ENCODE measurements at regions not wholly inside any gene's neighbourhood (a gene's known extent, or its start where the extent isn't known, plus 50 kb on each side); places are given as distances from the start of the nearest gene placed in this dataset.

GRCh38 chr5:163161512-163161911 is 275.9 kb upstream of the CCNG1 start:
- intact Hi-C loops (cut with micrococcal nuclease; ENCODE audit: unreplicated experiment), result no loop called here
- BruUV-seq (replicated peaks), result no TSS peak
- H3K4me1 ChIP-seq, result no peaks in the 10 kb centered on the region
- no peaks in the 10 kb centered on the region for H3K27me3 ChIP-seq (replicated peaks; ENCODE audit: control insufficient read depth, insufficient read depth, low read length)
- no peak overlapping the region for H3K4me3 Mint-ChIP-seq (ENCODE audit: unreplicated experiment)
- H3K27me3 Mint-ChIP-seq (ENCODE audit: insufficient read depth, unreplicated experiment), result no peaks in the 10 kb centered on the region
- H3K9me3 ChIP-seq, result no peaks in the 10 kb centered on the region
- ChIA-PET POLR2A (no interaction called here), CTCF (no interaction called here)
- no peak overlapping the region for H3K4me3 ChIP-seq (ENCODE audit: low read depth, low read length)
- no peaks in the 10 kb centered on the region for H3K36me3 ChIP-seq (ENCODE audit: control insufficient read depth, insufficient read depth, low read length)
- no peak overlapping the region for H3K27ac Mint-ChIP-seq (ENCODE audit: unreplicated experiment)
- TF ChIP-seq, protein P1, sequence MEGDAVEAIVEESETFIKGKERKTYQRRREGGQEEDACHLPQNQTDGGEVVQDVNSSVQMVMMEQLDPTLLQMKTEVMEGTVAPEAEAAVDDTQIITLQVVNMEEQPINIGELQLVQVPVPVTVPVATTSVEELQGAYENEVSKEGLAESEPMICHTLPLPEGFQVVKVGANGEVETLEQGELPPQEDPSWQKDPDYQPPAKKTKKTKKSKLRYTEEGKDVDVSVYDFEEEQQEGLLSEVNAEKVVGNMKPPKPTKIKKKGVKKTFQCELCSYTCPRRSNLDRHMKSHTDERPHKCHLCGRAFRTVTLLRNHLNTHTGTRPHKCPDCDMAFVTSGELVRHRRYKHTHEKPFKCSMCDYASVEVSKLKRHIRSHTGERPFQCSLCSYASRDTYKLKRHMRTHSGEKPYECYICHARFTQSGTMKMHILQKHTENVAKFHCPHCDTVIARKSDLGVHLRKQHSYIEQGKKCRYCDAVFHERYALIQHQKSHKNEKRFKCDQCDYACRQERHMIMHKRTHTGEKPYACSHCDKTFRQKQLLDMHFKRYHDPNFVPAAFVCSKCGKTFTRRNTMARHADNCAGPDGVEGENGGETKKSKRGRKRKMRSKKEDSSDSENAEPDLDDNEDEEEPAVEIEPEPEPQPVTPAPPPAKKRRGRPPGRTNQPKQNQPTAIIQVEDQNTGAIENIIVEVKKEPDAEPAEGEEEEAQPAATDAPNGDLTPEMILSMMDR (IDR thresholded peaks at IDR 0.05; ENCODE audit: insufficient read depth in 1 of 2, low read depth in 1 of 2, low read length in 1 of 2, severe bottlenecking in 1 of 2, unreplicated experiment in 1 of 2), result no peak
- H3K4me1 Mint-ChIP-seq (ENCODE audit: low read depth, unreplicated experiment), result no peaks in the 10 kb centered on the region
- no peaks in the 10 kb centered on the region for H3K36me3 Mint-ChIP-seq (ENCODE audit: insufficient read depth, unreplicated experiment)
- H3K9me3 Mint-ChIP-seq (ENCODE audit: unreplicated experiment), result no peaks in the 10 kb centered on the region
- no peak for DNase-seq

DNA sequence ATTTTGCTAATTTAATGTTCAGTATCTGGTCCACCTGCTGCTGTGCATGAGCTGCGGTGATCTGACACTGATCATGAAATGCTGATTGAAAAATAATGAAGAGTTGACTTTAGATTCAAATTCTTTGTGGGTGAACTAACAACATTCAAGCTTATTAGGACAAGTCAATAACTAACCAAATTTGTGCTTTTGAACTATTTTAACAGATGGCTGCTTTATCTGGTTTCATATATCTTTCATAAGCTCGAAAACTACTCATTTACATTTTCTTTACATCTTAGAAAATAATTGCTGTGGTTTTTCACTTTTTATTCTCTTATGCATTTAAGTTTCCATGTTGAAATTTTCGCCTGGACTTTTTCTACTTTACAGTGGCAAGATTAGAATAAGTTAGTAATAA is 274.8 kb upstream of the CCNG1 start:
- intact Hi-C loops (cut with micrococcal nuclease; ENCODE audit: unreplicated experiment), result no loop called here
- TF ChIP-seq, protein P1 (IDR thresholded peaks at IDR 0.05; ENCODE audit: insufficient read depth in 1 of 2, low read depth in 1 of 2, low read length in 1 of 2, severe bottlenecking in 1 of 2, unreplicated experiment in 1 of 2), result no peak
- no peaks in the 10 kb centered on the region for H3K4me1 ChIP-seq
- H3K4me1 Mint-ChIP-seq (ENCODE audit: low read depth, unreplicated experiment), result no peaks in the 10 kb centered on the region
- CTCF ChIA-PET, result no interaction called here
- no TSS peak for BruUV-seq (replicated peaks)
- no peaks in the 10 kb centered on the region for H3K9me3 ChIP-seq
- H3K4me3 ChIP-seq (ENCODE audit: low read depth, low read length), result no peak overlapping the region
- H3K36me3 ChIP-seq (ENCODE audit: control insufficient read depth, insufficient read depth, low read length), result no peaks in the 10 kb centered on the region
- H3K27ac Mint-ChIP-seq (ENCODE audit: unreplicated experiment), result no peak overlapping the region
- no peaks in the 10 kb centered on the region for H3K27me3 Mint-ChIP-seq (ENCODE audit: insufficient read depth, unreplicated experiment)
- H3K27me3 ChIP-seq (replicated peaks; ENCODE audit: control insufficient read depth, insufficient read depth, low read length), result no peaks in the 10 kb centered on the region
- no peak overlapping the region for H3K4me3 Mint-ChIP-seq (ENCODE audit: unreplicated experiment)
- DNase-seq, result no peak
- H3K9me3 Mint-ChIP-seq (ENCODE audit: unreplicated experiment), result no peaks in the 10 kb centered on the region
- POLR2A ChIA-PET, result no interaction called here
- H3K36me3 Mint-ChIP-seq (ENCODE audit: insufficient read depth, unreplicated experiment), result no peaks in the 10 kb centered on the region

DNA sequence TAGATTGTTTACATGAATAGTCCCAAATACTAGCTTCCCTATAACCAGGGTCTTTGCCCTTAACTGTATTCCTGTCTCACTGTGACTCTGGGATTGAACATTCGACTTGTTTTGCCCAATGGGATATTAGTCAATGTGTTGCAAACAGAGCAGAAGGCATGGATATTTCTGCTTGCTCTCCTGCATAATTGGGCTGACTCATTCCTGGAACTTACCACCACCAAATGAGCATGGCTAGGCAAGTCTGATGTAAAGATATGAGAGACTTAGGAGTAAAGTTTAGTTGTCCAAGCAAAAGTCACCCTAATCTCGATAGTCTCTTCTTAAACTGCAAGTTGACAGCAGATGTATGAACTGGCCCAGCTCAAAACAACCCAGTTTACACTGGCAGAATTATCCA is 273.5 kb upstream of the CCNG1 start:
- H3K4me1 Mint-ChIP-seq (ENCODE audit: low read depth, unreplicated experiment), result no peaks in the 10 kb centered on the region
- no peaks in the 10 kb centered on the region for H3K9me3 Mint-ChIP-seq (ENCODE audit: unreplicated experiment)
- no peak for DNase-seq
- intact Hi-C loops (cut with micrococcal nuclease; ENCODE audit: unreplicated experiment), result no loop called here
- H3K27me3 ChIP-seq (replicated peaks; ENCODE audit: control insufficient read depth, insufficient read depth, low read length), result no peaks in the 10 kb centered on the region
- H3K9me3 ChIP-seq, result no peaks in the 10 kb centered on the region
- ChIA-PET CTCF (no interaction called here), POLR2A (no interaction called here)
- no peak overlapping the region for H3K4me3 ChIP-seq (ENCODE audit: low read depth, low read length)
- H3K36me3 Mint-ChIP-seq (ENCODE audit: insufficient read depth, unreplicated experiment), result no peaks in the 10 kb centered on the region
- H3K27ac Mint-ChIP-seq (ENCODE audit: unreplicated experiment), result no peak overlapping the region
- no peaks in the 10 kb centered on the region for H3K36me3 ChIP-seq (ENCODE audit: control insufficient read depth, insufficient read depth, low read length)
- H3K4me1 ChIP-seq, result no peaks in the 10 kb centered on the region
- TF ChIP-seq, protein P1 (IDR thresholded peaks at IDR 0.05; ENCODE audit: insufficient read depth in 1 of 2, low read depth in 1 of 2, low read length in 1 of 2, severe bottlenecking in 1 of 2, unreplicated experiment in 1 of 2), result no peak
- H3K27me3 Mint-ChIP-seq (ENCODE audit: insufficient read depth, unreplicated experiment), result peaks cover 2% of the 10 kb centered on the region
- BruUV-seq (replicated peaks), result no TSS peak
- H3K4me3 Mint-ChIP-seq (ENCODE audit: unreplicated experiment), result no peak overlapping the region

Measured in Caco-2 (cell line).